Ishikawa (cell line): ENCODE measurements at regions not wholly inside any gene's neighbourhood (a gene's known extent, or its start where the extent isn't known, plus 50 kb on each side); places are given as distances from the start of the nearest gene placed in this dataset.

Experiments
- FOXM1 ChIP-seq: IDR thresholded peaks from 2 replicates; pipeline ENCODE4 v1.6.1; 2012; ENCODE audit warnings: low read depth, borderline replicate concordance
- TAF1 ChIP-seq: IDR thresholded peaks from 2 replicates; pipeline ENCODE4 v1.6.1; 2012; ENCODE audit warnings: low read depth, mild to moderate bottlenecking
- YY1 ChIP-seq: IDR thresholded peaks from 2 replicates; pipeline ENCODE4 v1.6.1; 2012; ENCODE audit warnings: low read depth
- ZBTB7A ChIP-seq: IDR thresholded peaks from 2 replicates; pipeline ENCODE4 v1.6.1; 2012; ENCODE audit warnings: low read depth

GRCh38 chr22:49462795-49463194 lies 364.9 kb downstream of the BRD1 start:
- TF ChIP-seq FOXM1 (no peak), TAF1 (no peak), ZBTB7A (no peak), YY1 (no peak)
